GM19238 (cell line): ENCODE measurements at regions not wholly inside any gene's neighbourhood (a gene's known extent, or its start where the extent isn't known, plus 50 kb on each side); places are given as distances from the start of the nearest gene placed in this dataset.
A peak's percentile ranks its signal among the peaks of the same experiment; 100 is the strongest.

Experiments used
- DNase-seq: peaks from one replicate; pipeline ENCODE4 v3.0.0; 2011; ENCODE audit warnings: low spot score; ENCODE audit not compliant: insufficient read length

GRCh38 chr11:15616130-15617105, 501.7 kb downstream of the INSC start:
- DNase-seq: no peak

DNA sequence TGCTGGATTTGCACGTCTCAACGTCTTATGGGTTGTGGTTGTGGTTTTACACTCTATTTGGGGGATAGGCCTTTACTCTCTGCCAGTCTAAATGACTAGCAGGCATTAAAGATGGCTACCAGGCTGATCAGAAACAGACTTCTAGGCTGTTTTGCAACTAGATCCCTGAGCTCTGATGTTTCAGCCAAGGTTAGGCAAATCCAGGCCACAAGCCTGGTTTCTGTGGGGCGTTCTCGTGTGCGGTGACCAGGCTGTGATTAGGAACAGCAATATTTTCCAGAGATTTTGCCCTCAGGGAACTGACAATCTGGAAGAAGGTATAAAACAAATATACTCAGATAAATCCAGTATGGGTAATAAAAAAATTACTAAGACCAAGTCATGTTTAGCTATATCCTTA, 502.4 kb downstream of the INSC start:
- DNase-seq: no peak

GRCh38 chr11:15618583-15619032, 503.9 kb downstream of the INSC start:
- no peak for DNase-seq

GRCh38 chr11:15621565-15621964, 506.8 kb downstream of the INSC start:
- DNase-seq: no peak

DNA sequence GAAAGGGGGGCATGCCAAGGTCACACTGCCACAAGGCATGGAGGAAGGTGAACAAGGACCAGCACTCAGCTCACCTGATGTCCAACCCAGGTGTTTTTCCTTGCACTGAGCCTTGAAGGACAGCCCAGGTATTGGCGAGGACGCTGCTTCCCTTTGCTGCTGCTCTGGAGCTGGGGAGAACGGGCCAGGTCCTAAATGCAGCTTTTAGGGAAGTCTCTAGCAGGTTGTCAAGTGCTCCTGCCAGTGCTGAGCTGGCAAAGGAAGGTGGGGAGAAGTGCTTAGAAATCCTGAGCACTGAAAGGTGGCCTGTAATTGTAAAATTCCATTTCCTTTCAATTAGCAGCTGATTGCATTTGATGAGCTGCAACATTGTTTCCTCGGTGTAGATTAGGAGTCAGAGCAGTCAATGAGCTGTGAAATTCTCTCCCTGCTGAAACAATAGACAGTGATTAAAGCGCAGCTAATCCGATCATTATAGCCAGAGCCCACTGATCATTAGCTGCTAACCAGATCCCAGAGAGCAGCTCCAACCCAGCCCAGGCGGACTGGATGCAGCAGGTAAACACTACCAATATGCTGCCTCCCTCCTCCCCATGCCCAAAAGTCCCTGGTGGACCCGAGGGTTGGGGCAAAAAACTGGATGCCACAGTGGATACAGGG, 507.6 kb downstream of the INSC start:
- no peak for DNase-seq

DNA sequence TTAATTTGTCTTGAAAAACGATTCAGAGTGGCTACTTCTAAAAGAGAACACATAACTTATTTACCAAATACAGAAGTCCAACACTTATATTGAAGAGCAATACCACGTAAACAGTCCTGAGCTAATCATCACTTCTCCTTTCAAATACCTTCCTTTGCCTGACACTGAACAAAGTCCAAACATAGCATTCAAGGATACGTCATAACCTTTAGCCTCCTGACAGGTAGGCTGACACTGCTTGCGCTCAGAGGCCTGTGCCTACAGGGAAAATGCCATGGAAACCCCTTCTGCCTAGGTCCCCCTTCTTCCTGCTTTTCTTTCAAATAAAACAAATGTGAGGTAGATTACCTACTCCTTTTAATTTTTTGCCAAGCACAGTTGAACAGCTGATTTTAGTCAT, 510.0 kb downstream of the INSC start:
- DNase-seq: no peak

DNA sequence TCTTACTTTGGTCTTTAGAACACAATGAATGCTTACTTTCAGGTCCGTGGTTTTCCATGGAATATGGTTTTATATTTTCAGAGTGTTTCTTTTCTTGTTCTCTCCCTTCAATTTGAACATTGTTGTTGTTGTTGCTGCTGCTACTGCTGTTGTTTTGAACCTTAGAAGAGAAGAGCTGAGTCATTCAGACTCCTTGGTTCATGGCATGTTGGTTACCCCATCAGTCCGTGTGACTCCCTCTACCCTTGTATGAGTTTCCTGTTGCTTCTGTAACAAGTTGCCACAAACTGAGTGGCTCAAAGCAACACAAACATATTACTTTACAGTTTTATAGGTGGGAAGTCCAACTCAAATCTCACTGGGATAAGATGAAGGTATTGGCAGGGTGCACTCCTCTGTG, 511.0 kb downstream of the INSC start:
- DNase-seq: no peak

- no peak for DNase-seq
These were observed 512.8 kb downstream of the INSC start for GRCh38 chr11:15627560-15627959.

- no peak for DNase-seq
These were observed 515.1 kb downstream of the INSC start for GRCh38 chr11:15629690-15630321.

GRCh38 chr11:15630896-15631295, 516.2 kb downstream of the INSC start:
- DNase-seq: no peak

GRCh38 chr11:15635521-15635920, 520.8 kb downstream of the INSC start:
- no peak for DNase-seq

DNA sequence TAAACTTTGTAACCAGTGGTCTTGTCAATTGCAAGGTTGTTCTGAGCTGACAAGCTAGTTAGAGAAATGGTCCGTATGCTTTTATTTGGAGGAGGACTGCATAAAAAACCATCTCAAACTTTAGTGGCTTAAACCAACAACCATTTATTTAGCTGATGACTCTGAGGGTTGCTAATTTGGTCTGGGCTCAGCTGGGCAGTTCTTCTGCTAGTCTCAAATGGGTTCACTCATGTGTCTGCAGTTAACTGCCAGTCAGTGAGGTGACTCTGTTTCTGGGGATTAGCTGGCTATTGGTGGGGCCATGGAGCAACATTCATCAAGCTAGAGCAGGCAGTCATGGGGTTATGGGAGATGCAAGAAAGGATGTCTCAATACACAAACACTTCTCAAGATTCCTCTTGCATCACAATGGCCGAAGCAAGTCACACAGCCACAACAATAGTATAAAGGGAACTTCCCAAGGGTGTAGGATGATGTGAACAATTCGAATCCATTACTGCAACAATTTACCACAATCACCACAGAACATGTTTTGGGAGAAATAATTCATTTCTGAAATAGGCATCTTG, 521.9 kb downstream of the INSC start:
- no peak for DNase-seq

- no peak for DNase-seq
These were observed 523.7 kb downstream of the INSC start for GRCh38 chr11:15638386-15638787.

GRCh38 chr11:15640318-15640717, 525.6 kb downstream of the INSC start:
- no peak for DNase-seq

DNA sequence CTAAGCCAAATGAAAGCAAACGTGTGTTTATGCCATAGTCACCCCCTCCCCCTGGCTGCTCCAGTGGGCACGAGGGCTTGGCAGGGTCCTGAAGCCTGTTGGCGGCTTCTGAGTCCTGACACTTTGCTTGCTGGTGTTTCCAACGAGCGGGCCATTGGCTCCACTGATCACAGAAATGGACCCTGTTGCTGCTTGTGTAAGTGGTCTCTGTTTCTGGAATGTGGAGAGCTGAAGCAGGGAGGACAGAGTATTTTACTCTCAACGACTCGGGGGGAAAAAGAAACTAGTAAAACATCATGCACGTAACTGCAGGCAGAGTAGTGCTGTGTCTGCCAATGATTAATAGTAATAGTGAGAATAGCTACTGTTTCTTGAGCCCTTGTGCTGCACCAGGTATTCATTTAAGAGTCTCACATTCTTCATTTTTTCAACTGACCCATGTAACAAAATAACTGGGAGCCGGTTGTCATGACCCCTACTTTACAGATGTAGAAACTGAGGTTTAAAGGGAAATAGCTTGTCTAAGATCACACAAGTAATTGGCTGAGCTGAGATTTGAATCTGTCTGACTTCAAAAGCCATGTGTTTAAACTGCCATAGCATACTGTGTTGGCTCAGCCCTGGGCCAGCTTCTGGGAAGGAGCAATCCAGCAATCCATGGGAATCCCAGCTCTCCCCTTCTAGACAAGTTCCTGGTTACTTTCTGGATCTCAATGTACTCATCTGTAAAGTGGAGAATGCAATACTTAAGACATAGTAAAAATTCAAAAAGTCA, 526.7 kb downstream of the INSC start:
- DNase-seq: no peak

GRCh38 chr11:15645201-15645600, 530.5 kb downstream of the INSC start:
- no peak for DNase-seq

DNA sequence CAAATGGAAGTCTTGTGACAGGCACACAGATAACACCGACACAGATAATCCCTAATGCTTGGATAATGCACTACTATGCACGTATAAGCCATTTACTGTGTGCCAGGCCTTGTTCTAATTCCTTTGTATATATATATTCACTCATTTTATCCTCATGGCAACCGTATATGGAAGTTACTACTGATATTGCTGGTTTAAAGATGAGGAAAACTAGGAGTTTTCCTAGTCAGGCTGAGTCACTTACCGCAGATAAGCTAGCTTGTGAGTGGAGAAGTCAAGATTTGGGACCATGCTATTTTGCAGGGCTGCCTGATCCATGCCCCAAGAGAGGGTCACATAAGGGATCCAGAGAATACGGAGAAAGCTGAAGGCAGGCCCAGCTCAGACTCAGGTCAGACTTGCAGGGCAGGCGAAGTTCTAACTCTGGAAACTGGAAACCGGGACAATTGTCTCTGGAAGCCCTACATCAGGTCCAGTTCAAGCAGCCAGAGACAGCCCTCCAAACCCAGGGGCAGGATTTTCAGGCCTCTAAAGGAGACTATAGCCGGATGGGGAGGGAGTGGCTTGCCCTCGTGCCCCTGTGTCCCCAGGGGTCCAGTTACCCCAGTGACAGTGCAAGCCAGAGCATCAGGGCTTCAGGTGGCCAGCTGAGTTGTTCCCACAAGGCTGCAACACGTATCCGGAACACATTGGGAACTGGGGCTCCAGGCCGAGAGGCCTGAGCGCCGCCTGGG, 534.8 kb downstream of the INSC start:
- no peak for DNase-seq

DNA sequence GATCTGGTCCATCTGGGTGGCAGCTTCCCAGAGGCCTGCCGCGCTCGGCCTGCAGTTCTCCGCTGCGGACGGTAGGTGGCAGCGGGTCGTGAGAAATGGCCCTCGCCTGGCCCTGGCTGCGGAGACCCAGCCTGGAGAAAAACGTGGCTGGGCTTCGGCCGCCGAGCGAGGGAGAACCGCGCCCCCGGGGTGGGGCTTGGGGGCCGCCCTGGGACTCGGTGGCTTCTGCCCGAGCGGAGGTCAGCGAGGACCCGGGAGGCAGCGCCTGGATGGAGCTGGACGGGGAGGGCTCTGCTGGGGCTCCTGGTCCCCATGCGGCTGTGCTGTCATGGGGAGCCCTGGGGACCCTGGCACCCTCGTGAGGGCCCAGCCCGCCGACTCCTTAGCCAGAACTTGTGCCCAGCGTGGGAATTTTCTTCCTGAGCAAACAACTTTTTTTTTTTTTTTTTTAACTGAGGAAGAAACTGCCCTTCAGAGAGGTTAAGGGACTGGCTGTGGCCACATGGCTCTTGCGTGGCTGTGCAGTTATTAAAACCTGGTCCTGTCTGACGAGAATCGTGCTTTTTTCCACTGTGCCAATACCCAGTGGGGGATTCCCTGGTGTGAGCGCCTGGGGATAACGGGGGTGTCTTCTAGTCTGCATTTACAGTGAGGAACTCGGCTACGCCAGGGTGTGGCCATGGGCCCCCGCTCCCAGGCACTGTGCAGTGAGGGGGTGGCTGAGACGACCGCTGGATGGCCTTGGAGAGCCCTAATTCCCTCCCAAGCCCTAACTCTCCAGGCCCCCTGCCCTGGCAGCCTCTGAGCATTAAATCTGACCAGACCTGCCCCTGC, 535.6 kb downstream of the INSC start:
- peak; percentile 78 for DNase-seq

DNA sequence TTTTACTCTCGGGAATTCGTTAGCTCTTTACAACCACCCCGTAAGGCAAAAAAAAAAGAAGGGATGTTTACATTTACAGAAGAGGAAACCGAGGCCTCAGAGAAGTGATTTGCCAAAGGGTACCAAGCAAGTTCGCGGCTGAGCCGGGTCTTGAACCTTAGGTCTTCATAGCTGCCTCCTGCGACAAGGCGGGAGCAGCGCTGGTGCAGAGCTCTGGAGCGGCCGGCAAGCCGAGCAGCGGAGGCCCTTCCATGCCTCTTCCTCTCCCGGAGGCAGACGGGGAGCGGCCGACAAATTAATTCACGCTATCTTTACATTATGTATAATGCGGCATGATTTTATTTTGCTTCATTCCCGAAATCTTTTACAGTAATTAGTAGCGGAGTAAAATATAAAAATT, 536.3 kb downstream of the INSC start:
- no peak for DNase-seq
